Activated CD8-positive, alpha-beta memory T cell treated with anti-CD3 and anti-CD28 coated beads for 1 hour (primary cell): ENCODE measurements at regions not wholly inside any gene's neighbourhood (a gene's known extent, or its start where the extent isn't known, plus 50 kb on each side); places are given as distances from the start of the nearest gene placed in this dataset.
"Not testable (repeated sequence)": the region's sequence is repeated elsewhere in the genome, so short reads cannot be mapped to it uniquely, and the experiment has no call there.

Source experiments
- DNase-seq, 2 donors: peaks; one replicate each; pipeline ENCODE4 v3.0.0-alpha.2; 2020; ENCODE audit warnings: low read depth in 1 of 2; ENCODE audit errors: extremely low read depth in 1 of 2

GRCh38 chr11:127804747-127805400 is 782.5 kb downstream of the ETS1 start:
- no peak for DNase-seq

DNA sequence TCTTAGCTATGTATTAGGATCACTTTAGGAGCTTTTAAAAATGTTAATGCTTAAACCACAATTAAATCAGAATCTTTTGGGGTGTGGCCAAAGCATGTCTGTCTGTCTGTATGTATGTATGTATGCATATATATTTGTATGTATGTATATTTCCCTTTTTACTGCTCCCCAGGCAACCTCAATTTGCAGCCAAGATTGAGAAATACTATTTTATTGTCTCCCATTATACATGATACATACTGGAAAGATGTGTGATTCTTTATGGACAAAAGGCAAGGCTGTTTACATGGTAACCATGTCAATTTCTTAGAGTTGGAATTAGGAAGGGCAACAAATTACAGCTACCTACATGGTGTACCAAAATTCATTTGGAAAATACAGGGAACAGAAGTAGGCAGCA is 783.6 kb downstream of the ETS1 start:
- DNase-seq = no peak

GRCh38 chr11:127800989-127801688 is 786.2 kb downstream of the ETS1 start:
- DNase-seq = no peak

DNA sequence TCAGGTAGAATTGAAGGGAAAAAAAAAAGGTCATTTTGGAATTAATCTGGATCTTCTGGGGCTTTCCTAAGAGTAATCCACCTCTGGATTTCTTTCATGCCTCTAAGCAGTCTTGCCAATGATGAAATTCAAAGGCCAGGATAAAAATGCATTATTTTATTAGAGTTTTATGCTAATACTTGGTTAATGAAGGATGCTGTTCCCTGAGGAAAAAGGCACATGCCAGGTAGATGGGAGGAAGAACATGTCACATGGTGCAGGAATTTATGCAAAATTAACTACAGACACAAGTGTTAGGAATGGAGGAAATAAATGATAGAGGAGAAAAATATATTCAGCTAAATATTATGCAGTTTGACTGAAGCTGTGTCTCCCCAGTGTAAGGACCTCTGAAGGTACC is 792.0 kb downstream of the ETS1 start:
- DNase-seq = no peak

- no peak for DNase-seq
These were observed 791.3 kb upstream of the KIRREL3 start for GRCh38 chr11:127791844-127792243.

DNA sequence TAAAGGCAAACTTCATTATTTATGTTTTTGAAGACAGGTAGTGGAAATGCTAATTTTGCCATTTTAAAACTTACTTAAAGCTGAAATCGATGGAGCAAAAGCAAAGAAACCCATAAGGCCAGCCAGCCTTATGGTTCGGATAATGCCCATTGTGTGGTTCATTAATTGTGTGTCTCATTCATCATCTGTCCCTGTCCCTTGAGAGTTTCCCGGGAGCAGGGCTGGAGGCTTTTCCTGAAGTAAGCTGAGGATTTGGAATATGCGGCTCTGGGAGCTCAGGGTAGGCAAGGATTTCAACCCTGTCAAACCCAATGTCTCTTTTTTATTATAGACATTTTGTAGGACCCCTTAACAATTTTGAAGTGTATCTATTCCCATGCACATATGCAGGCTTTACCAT is 790.0 kb upstream of the KIRREL3 start:
- DNase-seq = no peak

GRCh38 chr11:127789927-127790326 is 789.4 kb upstream of the KIRREL3 start:
- DNase-seq = no peak

- DNase-seq = not testable (repeated sequence)
These were observed 772.4 kb upstream of the KIRREL3 start for GRCh38 chr11:127772938-127773337.

GRCh38 chr11:127768931-127769330 is 768.4 kb upstream of the KIRREL3 start:
- not testable (repeated sequence) for DNase-seq

GRCh38 chr11:127766734-127767133 is 766.2 kb upstream of the KIRREL3 start:
- no peak for DNase-seq

- no peak for DNase-seq
These were observed 738.3 kb upstream of the KIRREL3 start for GRCh38 chr11:127738771-127739286.

- DNase-seq = no peak
These were observed 736.9 kb upstream of the KIRREL3 start for GRCh38 chr11:127737499-127737898.

GRCh38 chr11:127733552-127733951 is 733.0 kb upstream of the KIRREL3 start:
- DNase-seq = no peak

- DNase-seq = no peak
These were observed 725.8 kb upstream of the KIRREL3 start for GRCh38 chr11:127726367-127726766.

DNA sequence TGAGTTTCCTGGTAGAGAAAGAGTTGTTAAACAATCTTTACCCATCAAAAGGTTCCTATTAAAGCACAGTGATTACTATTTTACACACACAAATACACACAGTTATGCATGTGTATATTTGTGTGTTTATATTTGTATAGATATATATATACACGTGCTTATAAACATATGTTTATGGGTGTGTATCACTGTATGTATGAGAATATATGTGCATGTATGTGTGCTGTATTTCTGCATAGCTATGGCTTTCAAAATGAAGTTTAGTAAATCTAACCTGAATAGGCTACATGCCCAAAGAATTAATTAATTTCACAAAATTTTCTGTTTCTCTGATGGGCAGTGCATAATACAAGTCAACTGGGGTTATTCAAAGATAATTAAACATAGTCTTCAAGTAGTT is 723.1 kb upstream of the KIRREL3 start:
- DNase-seq = no peak

GRCh38 chr11:127713226-127713625 is 712.7 kb upstream of the KIRREL3 start:
- DNase-seq = no peak

DNA sequence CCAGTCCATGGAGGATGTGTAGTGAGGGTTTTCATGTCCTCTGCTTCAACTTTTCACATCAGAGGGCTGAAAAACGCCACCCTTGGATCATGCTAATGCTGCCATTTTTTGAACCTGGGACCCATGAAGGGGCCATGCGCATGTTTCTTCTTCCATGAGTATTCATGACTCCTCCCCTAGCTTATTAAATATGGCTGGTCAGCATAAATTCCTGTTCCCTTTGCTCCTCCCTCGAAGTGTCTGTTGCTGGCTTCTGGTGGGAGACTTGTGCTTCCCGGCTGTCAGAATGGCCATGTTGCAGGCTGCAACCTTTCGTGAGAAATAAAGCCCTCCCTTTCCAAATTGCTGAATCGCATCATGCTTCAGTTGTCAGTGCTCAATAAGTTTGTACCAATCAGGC is 711.2 kb upstream of the KIRREL3 start:
- DNase-seq = no peak

DNA sequence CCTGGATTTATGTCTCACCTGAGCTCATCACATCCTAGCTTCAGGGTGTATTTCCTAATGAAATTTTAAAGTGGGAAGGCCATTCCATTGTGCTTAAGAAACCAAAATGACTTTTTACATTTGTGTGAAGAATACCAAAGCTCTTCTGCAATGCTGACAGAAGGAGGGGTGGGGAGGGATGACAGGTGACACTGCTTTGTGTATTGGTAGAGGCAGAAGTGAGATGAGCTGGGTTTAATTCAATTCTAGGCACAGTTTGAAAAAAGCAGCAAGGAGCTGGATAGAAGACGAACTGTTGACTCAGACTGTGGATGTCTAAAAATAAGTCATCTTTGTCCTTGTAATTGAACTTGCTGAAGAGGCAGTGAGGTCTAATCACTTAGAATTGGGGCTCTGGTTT is 710.3 kb upstream of the KIRREL3 start:
- no peak for DNase-seq

DNA sequence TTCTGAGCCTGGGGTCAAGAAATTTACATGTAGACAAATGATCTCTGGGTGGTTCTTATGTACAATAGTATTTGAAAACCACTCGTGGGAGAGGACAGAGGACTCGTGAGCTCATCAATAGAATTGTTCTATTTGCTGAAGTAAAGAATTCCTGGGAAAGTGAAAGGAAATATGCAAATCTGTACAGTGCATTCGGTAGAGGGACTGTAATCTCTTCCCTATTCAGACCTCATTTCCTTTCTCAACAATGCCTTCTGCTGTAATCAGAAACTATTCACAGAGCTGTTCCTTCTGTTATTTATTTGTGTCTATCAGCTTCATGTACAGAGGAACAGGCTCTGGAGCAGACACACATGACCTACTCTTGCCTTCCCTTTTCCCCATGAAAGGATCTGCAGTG is 709.4 kb upstream of the KIRREL3 start:
- no peak for DNase-seq

GRCh38 chr11:127693686-127694085 is 693.1 kb upstream of the KIRREL3 start:
- no peak for DNase-seq

DNA sequence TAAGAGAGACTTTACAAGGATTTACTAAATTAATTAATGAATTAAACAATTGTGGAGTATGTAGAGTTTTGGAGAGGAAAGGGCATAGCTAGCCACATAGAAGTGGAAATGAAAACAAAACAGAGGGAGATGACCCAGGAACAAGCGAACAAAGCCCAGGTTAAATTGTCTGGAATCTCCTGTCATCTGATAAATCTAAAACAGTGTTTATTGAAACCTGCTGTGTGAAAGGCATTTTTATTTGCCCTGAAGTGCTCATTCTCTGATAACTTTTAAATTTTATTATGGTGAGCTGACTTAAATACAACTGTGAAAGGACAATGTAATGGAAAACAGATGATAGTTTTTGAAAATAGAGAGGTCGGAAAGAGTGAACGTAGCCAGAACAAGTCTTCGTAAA is 682.8 kb upstream of the KIRREL3 start:
- no peak for DNase-seq

DNA sequence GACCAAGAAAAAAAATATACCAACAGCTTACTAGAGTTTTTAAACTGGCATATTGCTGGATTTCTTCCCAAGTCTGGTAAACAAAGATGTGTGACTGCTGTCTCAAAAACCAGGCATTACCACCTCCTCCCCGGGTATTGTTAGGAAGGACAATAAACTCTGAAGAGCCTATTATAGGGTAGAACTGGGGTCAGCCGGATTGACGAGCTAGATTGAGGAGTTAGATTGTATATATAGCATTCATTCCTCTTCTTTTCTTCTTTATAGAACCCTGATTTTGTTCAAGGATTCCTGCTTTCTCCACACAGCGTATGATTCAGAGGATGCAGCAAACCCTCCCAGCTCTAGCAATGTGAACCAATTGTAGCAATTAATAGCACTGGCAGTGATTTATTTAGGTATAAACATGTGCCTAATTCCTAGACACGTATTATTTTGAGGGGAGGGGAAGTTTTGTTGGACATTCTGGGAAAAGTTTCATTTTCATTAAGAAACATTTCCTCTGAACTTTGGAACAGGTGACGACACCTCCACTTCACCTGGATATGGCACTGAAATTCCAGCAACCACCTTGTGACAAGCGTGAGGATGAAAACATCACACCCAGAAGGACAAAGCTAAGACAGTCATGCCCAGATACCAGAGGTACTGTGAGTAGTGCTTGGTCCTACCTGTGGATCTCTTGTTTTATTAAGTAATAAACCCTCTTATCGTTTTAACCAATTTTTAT is 679.4 kb upstream of the KIRREL3 start:
- DNase-seq = no peak
